ENCODE measurements at regions not wholly inside any gene's neighbourhood (a gene's known extent, or its start where the extent isn't known, plus 50 kb on each side); places are given as distances from the start of the nearest gene placed in this dataset.

GRCh38 chr6:80425089-80425823 lies 318.8 kb downstream of the BCKDHB start:
- TF ChIP-seq CTCF (IDR thresholded peaks at IDR 0.05) (no peak), EP300 (IDR thresholded peaks at IDR 0.05) (no peak)

Measured in stomach (tissue), 4 donors.